HG02970 (cell line): ENCODE measurements at regions not wholly inside any gene's neighbourhood (a gene's known extent, or its start where the extent isn't known, plus 50 kb on each side); places are given as distances from the start of the nearest gene placed in this dataset.

Experiments
- ATAC-seq: cut with Tn5 transposase; IDR thresholded peaks from one replicate; pipeline ENCODE4 v1.9.1; 2021; ENCODE audit warnings: mild to moderate bottlenecking, moderate library complexity, moderate number of reproducible peaks; ENCODE audit not compliant: unreplicated experiment, low FRiP score

GRCh38 chr13:47288546-47288945, 391.7 kb upstream of the HTR2A start:
- ATAC-seq = no peak

GRCh38 chr13:47287291-47287751, 390.5 kb upstream of the HTR2A start:
- no peak for ATAC-seq

GRCh38 chr13:47281991-47282390, 385.1 kb upstream of the HTR2A start:
- no peak for ATAC-seq

- no peak for ATAC-seq
These were observed 383.1 kb upstream of the HTR2A start for GRCh38 chr13:47279920-47280319.

GRCh38 chr13:47277774-47278173, 380.9 kb upstream of the HTR2A start:
- ATAC-seq = no peak

GRCh38 chr13:47268270-47268669, 371.4 kb upstream of the HTR2A start:
- ATAC-seq = no peak

GRCh38 chr13:47258384-47258783, 361.5 kb upstream of the HTR2A start:
- ATAC-seq = no peak

- ATAC-seq = no peak
These were observed 359.8 kb upstream of the HTR2A start for GRCh38 chr13:47256618-47257017.

GRCh38 chr13:47252627-47253026, 355.8 kb upstream of the HTR2A start:
- ATAC-seq = no peak

- ATAC-seq = no peak
These were observed 354.9 kb upstream of the HTR2A start for GRCh38 chr13:47251771-47252170.

- ATAC-seq = no peak
These were observed 353.3 kb upstream of the HTR2A start for GRCh38 chr13:47250146-47250545.

- ATAC-seq = no peak
These were observed 352.4 kb upstream of the HTR2A start for GRCh38 chr13:47249266-47249665.

- no peak for ATAC-seq
These were observed 344.6 kb upstream of the HTR2A start for GRCh38 chr13:47241446-47241845.

GRCh38 chr13:47239025-47239424, 342.2 kb upstream of the HTR2A start:
- no peak for ATAC-seq

GRCh38 chr13:47237571-47237970, 340.7 kb upstream of the HTR2A start:
- no peak for ATAC-seq

GRCh38 chr13:47233734-47234133, 336.9 kb upstream of the HTR2A start:
- ATAC-seq = no peak

- ATAC-seq = no peak
These were observed 335.7 kb upstream of the HTR2A start for GRCh38 chr13:47232516-47232915.

GRCh38 chr13:47230155-47230554, 333.3 kb upstream of the HTR2A start:
- ATAC-seq = no peak

- ATAC-seq = no peak
These were observed 329.7 kb upstream of the HTR2A start for GRCh38 chr13:47226516-47226915.

GRCh38 chr13:47220453-47221140, 323.7 kb upstream of the HTR2A start:
- no peak for ATAC-seq

GRCh38 chr13:47218611-47219010, 321.8 kb upstream of the HTR2A start:
- ATAC-seq = no peak

- no peak for ATAC-seq
These were observed 319.4 kb upstream of the HTR2A start for GRCh38 chr13:47216176-47216822.
